ENCODE measurements at regions not wholly inside any gene's neighbourhood (a gene's known extent, or its start where the extent isn't known, plus 50 kb on each side); places are given as distances from the start of the nearest gene placed in this dataset.

- Mint-ChIP-seq H3K27ac (no peak overlapping the region), H3K36me3 (ENCODE audit: low read depth) (no peaks in the 10 kb centered on the region), H3K9me3 (no peaks in the 10 kb centered on the region), H3K4me1 (peaks cover 3% of the 10 kb centered on the region), H3K4me3 (no peak overlapping the region), H3K27me3 (ENCODE audit: insufficient read depth) (peaks cover 4% of the 10 kb centered on the region)
- no peaks in the 10 kb centered on the region for H3K9me3 ChIP-seq (ENCODE audit: control insufficient read depth, low read length)
- no peaks in the 10 kb centered on the region for H3K36me3 ChIP-seq (ENCODE audit: control insufficient read depth, insufficient read depth, low read length)
- no peaks in the 10 kb centered on the region for H3K27me3 ChIP-seq (ENCODE audit: control insufficient read depth, insufficient read depth, low read length, poor library complexity, severe bottlenecking)
- H3K4me3 ChIP-seq (ENCODE audit: low read length) = no peak overlapping the region
- no peak overlapping the region for H3K9ac ChIP-seq (ENCODE audit: extremely low read depth, low read length, poor library complexity, severe bottlenecking)
- no peak for TF ChIP-seq CTCF (conservative IDR thresholded peaks at IDR 0.05)
- H3K4me1 ChIP-seq (ENCODE audit: control insufficient read depth, insufficient read depth, low read length) = no peaks in the 10 kb centered on the region
- WGBS, 2 experiments (ENCODE audit: insufficient coverage in 1 of 2, insufficient read length in 1 of 2) = 94 to 95% methylated on average over 29 to 31 of the region's 31 CpGs
- H3K27ac ChIP-seq (ENCODE audit: low read depth, low read length) = no peak overlapping the region
- no peak for DNase-seq
Observed at GRCh38 chr2:521853-522530, 155.2 kb downstream of the TMEM18 start.

GRCh38 chr2:520663-521340, 156.4 kb downstream of the TMEM18 start:
- H3K4me1 Mint-ChIP-seq = peaks cover 6% of the 10 kb centered on the region
- H3K4me1 ChIP-seq (ENCODE audit: control insufficient read depth, insufficient read depth, low read length) = no peaks in the 10 kb centered on the region
- H3K36me3 ChIP-seq (ENCODE audit: control insufficient read depth, insufficient read depth, low read length) = no peaks in the 10 kb centered on the region
- no peaks in the 10 kb centered on the region for H3K27me3 ChIP-seq (ENCODE audit: control insufficient read depth, insufficient read depth, low read length, poor library complexity, severe bottlenecking)
- no peak overlapping the region for H3K27ac Mint-ChIP-seq
- no peaks in the 10 kb centered on the region for H3K9me3 ChIP-seq (ENCODE audit: control insufficient read depth, low read length)
- no peaks in the 10 kb centered on the region for H3K36me3 Mint-ChIP-seq (ENCODE audit: low read depth)
- H3K9ac ChIP-seq (ENCODE audit: extremely low read depth, low read length, poor library complexity, severe bottlenecking) = no peak overlapping the region
- 92 to 94% methylated on average over 9 to 11 of the region's 11 CpGs for WGBS, 2 experiments (ENCODE audit: insufficient coverage in 1 of 2, insufficient read length in 1 of 2)
- DNase-seq = no peak
- no peak for TF ChIP-seq CTCF (conservative IDR thresholded peaks at IDR 0.05)
- H3K4me3 ChIP-seq (ENCODE audit: low read length) = no peak overlapping the region
- no peak overlapping the region for H3K27ac ChIP-seq (ENCODE audit: low read depth, low read length)
- H3K4me3 Mint-ChIP-seq = no peak overlapping the region
- peaks cover 4% of the 10 kb centered on the region for H3K27me3 Mint-ChIP-seq (ENCODE audit: insufficient read depth)
- H3K9me3 Mint-ChIP-seq = no peaks in the 10 kb centered on the region

- H3K9me3 Mint-ChIP-seq = no peaks in the 10 kb centered on the region
- no peak for DNase-seq
- no peaks in the 10 kb centered on the region for H3K27me3 ChIP-seq (ENCODE audit: control insufficient read depth, insufficient read depth, low read length, poor library complexity, severe bottlenecking)
- no peak overlapping the region for H3K27ac ChIP-seq (ENCODE audit: low read depth, low read length)
- TF ChIP-seq CTCF (conservative IDR thresholded peaks at IDR 0.05) = no peak
- H3K4me3 ChIP-seq (ENCODE audit: low read length) = no peak overlapping the region
- no peaks in the 10 kb centered on the region for H3K27me3 Mint-ChIP-seq (ENCODE audit: insufficient read depth)
- H3K9ac ChIP-seq (ENCODE audit: extremely low read depth, low read length, poor library complexity, severe bottlenecking) = no peak overlapping the region
- H3K4me1 Mint-ChIP-seq = peaks cover 28% of the 10 kb centered on the region
- WGBS, 2 experiments (ENCODE audit: insufficient coverage in 1 of 2, insufficient read length in 1 of 2) = 92 to 100% methylated on average over 2 to 5 of the region's 5 CpGs
- no peaks in the 10 kb centered on the region for H3K9me3 ChIP-seq (ENCODE audit: control insufficient read depth, low read length)
- peaks cover 11% of the 10 kb centered on the region for H3K4me1 ChIP-seq (ENCODE audit: control insufficient read depth, insufficient read depth, low read length)
- H3K36me3 ChIP-seq (ENCODE audit: control insufficient read depth, insufficient read depth, low read length) = no peaks in the 10 kb centered on the region
- H3K4me3 Mint-ChIP-seq = no peak overlapping the region
- H3K36me3 Mint-ChIP-seq (ENCODE audit: low read depth) = no peaks in the 10 kb centered on the region
- H3K27ac Mint-ChIP-seq = no peak overlapping the region
Observed at GRCh38 chr2:516944-517343, 160.3 kb downstream of the TMEM18 start.
